Vagina (tissue), 2 donors: ENCODE measurements at regions not wholly inside any gene's neighbourhood (a gene's known extent, or its start where the extent isn't known, plus 50 kb on each side); places are given as distances from the start of the nearest gene placed in this dataset.

Source experiments
- POLR2A ChIP-seq, 2 donors: fragments of 450-650 bp; IDR thresholded peaks; one replicate each; pipeline ENCODE4 v1.6.1; 2017; ENCODE audit warnings: antibody characterized with exemption in 2 of 2, mild to moderate bottlenecking in 2 of 2, moderate library complexity in 2 of 2
- TF ChIP-seq, protein P1 (sequence below), 3 experiments: fragments of 450-650 bp in 2 of 3; fragments of 200-600 bp in 1 of 3; sonication (generic) in 1 of 3; IDR thresholded peaks; one replicate each; pipeline ENCODE4 v1.5.1; 2017 to 2019; ENCODE audit warnings: antibody characterized with exemption in 3 of 3, mild to moderate bottlenecking in 2 of 3, moderate library complexity in 2 of 3

DNA sequence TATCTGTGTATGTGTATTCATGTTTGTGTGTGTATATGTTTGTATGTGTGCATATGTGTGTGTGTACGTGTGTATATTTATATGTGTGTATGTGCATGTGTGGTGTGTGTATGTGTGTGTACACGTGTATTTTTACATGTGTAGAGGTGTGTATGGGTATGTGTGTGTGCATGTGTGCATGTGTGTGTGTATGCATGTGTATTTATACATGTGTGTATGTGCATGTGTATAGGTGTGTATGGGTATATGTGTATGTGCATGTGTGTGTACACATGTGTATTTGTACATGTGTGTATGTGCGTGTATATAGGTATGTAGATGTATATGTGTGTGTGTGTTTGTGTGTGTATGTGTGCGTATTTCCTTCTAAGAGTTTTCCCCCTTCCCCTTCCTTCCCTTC, 207.7 kb upstream of the ATP6AP2 start:
- TF ChIP-seq, protein P1, sequence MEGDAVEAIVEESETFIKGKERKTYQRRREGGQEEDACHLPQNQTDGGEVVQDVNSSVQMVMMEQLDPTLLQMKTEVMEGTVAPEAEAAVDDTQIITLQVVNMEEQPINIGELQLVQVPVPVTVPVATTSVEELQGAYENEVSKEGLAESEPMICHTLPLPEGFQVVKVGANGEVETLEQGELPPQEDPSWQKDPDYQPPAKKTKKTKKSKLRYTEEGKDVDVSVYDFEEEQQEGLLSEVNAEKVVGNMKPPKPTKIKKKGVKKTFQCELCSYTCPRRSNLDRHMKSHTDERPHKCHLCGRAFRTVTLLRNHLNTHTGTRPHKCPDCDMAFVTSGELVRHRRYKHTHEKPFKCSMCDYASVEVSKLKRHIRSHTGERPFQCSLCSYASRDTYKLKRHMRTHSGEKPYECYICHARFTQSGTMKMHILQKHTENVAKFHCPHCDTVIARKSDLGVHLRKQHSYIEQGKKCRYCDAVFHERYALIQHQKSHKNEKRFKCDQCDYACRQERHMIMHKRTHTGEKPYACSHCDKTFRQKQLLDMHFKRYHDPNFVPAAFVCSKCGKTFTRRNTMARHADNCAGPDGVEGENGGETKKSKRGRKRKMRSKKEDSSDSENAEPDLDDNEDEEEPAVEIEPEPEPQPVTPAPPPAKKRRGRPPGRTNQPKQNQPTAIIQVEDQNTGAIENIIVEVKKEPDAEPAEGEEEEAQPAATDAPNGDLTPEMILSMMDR (IDR thresholded peaks at IDR 0.05): no peak
- TF ChIP-seq POLR2A (IDR thresholded peaks at IDR 0.05): no peak
